ENCODE measurements at regions not wholly inside any gene's neighbourhood (a gene's known extent, or its start where the extent isn't known, plus 50 kb on each side); places are given as distances from the start of the nearest gene placed in this dataset.

GRCh38 chr2:104703669-104704068, 150.2 kb upstream of the POU3F3 start:
- TF ChIP-seq CTCF (conservative IDR thresholded peaks at IDR 0.05 in 1 of 2, IDR thresholded peaks at IDR 0.05 in 1 of 2; ENCODE audit: low read depth in 1 of 2, low read length in 2 of 2) (no peak), EZH2 (IDR thresholded peaks at IDR 0.05; ENCODE audit: low read length, missing control alignments) (no peak)

Data from fibroblast of lung (primary cell).